CD4-positive, alpha-beta T cell treated with Interleukin-12 subunit alpha and Interleukin-12 subunit beta, for 1 hour (primary cell): ENCODE measurements at regions not wholly inside any gene's neighbourhood (a gene's known extent, or its start where the extent isn't known, plus 50 kb on each side); places are given as distances from the start of the nearest gene placed in this dataset.
"Not testable (repeated sequence)": the region's sequence is repeated elsewhere in the genome, so short reads cannot be mapped to it uniquely, and the experiment has no call there.

ENCODE experiments used
- DNase-seq: peaks from one replicate; pipeline ENCODE4 v3.0.0-alpha.2; 2020

DNA sequence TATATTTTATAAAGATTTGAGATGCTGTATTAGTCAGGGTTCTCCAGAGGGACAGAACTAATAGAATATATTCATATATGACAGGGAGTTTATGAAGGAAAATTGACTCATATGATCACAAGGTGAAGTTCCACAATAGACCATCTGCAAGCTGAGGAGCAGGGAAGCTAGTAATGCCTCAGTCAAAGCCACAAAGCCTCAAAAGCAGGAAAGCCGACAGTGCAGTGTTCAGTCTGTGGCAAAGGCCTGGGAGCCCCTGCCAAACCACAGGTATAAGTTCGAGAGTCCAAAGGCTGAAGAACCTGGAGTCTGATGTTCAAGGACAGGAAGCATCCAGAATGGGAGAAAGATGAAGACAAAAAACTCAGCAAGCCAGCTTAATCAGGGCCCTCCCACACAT, 382.2 kb downstream of the LRRC70 start:
- no peak for DNase-seq

- no peak for DNase-seq
These were observed 378.0 kb downstream of the LRRC70 start for GRCh38 chr5:62956597-62956996.

GRCh38 chr5:62954578-62954977, 376.0 kb downstream of the LRRC70 start:
- no peak for DNase-seq

DNA sequence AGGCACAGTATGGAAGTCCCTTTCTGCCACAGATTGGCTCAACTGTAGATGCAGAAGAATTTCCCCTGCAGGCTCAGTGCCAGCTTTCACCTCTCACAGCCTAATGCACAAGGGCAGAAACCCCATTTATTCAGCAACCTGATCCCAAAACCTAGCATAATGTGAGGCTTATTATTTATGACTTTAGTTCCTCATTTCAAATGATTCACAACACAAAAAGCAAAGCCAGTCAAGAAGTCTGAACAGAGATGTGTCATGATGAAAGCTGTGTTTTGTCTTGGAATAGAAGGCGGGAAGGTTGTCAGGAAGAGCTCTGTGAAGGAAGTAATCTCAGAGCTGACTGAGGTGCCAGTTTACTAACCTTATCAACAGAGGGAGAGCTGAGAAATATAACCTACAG, 369.7 kb downstream of the LRRC70 start:
- no peak for DNase-seq

DNA sequence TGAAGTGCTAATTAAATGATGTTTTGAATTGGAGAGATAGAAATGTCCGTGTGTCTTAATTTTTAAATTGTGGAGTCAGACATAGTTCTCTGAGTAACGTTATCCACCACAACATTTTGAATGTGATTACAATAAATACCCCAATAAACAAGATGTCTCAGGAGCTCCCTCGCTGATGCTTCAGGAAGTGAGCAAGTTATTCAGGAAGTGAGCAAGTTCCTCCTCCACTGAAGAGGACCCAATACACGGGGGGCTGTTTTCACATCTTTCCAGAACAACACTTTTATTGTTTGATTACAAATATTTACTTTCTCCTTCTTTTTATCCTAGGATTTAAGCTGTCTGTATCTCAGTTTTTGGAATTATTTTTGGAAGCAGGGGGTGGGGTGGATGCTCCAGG, 363.8 kb downstream of the LRRC70 start:
- DNase-seq: no peak

DNA sequence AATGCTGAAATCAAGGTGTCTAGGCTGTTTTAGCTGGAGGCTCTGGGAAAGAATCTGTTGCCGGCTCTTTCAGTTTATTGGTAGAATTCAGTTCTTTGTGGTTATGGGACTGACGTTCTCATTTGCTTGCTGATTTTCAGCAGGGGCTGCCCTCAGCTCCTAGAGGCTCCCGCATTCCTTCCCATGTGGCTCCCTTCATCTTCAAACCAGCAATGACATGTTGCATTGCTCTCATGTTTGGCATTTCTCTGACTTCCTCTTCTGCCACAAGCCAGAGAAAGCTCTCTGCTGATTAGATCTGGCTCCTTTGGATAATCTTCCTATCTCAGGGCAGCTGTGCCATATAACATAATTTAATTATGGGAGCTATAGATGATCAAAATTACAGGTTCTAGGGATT, 360.3 kb downstream of the LRRC70 start:
- no peak for DNase-seq

GRCh38 chr5:62937661-62938558, 359.3 kb downstream of the LRRC70 start:
- no peak for DNase-seq

- no peak for DNase-seq
These were observed 357.0 kb downstream of the LRRC70 start for GRCh38 chr5:62935660-62936059.

DNA sequence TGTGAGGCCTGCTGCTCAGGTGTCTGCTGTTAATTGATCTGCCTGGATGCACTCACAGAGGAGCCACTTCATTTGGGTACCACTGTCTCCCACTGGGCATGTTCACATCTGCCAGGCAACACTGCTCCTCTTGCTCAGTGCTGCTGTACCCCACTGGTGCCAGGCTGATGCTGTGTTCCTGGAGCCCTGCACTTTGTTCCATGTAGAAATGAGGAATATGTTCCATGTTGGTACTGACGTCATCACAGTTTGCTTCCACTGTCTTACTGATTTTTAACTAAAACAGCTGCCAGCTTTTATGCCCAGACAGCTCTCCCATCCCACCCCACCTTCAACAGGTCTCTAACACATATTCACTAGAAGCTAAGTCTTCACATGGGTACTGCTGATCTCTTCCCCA, 355.7 kb downstream of the LRRC70 start:
- no peak for DNase-seq

- DNase-seq: no peak
These were observed 354.6 kb downstream of the LRRC70 start for GRCh38 chr5:62933261-62933660.

DNA sequence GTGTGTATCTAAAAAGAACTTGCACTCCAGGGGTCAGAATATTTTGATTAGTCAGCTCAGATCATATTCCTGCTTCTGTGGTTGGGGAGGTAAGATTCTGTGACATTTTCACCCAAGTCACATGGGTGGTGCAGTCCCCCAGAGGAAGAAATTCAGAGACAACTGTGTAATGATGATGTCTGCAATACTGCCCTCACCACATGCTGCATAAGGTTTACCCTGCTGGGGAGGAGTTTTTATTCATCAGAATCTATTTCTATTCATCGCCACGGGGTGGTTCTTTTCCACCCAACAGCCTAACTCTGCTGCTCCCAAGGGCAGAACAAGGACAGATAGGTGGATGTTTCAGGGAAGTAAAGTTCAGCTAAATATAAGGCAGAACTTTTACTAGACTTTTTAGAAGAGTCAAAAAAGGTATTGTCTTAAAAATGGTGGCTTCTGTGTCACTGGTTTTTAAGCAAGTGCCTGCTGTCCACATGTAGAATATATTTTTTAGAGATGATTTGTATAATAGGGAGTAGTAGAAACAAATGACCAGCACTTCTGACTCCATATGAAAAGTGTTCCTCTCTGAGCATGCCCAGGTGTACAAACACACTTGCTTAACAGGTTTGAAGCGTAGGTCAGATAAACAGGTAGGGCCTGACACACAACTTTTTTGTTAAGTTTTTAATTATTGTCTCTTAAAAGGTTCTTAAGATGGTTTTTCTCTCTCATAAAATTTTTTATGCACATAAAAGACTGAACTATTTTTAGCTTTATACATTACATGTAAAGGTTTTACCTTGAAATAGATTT, 352.7 kb downstream of the LRRC70 start:
- DNase-seq: no peak

DNA sequence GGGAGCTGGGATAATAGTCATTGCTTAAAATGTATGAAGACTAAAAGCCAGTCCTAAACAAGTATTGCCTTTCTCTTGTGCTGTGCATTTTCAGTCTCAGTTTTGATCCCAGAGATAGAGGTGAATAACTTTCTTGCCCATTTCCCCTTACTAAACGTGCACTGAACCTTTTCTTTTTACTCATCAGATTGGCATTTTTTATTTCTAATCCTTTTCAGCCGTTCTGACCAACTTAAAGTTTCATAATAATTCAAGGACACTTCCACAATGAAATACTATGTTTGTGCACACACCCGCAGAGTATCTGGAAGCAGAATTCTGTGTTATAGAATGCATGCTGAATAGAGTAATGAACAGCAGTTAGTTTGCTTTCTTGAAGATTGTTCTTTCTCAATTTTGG, 343.6 kb downstream of the LRRC70 start:
- DNase-seq: no peak

DNA sequence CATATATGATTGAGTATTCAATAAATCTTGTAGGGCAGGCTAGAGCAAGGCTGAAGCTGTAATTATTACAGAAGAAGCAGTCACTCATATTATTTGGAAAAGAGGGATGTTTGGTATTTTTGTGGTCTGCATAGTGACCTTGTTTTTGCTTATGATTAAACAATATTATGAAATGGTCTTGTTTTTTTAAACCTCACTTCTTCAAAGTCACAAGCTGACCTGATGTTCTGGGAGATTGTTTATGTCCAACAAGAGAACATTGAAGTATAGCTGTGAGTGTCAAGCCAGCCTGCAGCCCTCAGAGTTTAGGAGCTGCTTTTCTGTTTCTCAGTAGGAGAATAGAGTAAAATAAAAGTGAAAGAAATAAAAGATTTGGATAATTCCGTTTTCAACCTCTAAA, 342.2 kb downstream of the LRRC70 start:
- DNase-seq: no peak

DNA sequence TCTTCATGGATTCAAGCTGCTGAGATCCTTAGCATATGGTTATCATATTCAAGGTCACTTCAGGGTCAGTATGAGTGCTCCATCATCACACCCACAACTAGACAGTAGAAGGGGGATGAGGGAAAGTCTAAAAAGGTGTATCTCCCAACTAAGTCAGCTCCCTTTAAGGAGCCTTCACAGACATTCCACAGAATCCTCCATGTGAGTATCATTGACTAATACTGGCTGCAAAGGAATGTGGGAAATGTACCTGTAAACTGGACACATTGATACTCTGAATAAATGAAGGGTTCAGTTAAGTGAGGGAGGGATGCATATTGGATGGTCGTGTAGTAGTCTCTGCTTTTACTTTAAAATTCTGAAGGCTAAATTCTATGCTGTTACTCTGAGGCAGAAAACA, 330.7 kb downstream of the LRRC70 start:
- no peak for DNase-seq

GRCh38 chr5:62902126-62902525, 323.5 kb downstream of the LRRC70 start:
- no peak for DNase-seq

DNA sequence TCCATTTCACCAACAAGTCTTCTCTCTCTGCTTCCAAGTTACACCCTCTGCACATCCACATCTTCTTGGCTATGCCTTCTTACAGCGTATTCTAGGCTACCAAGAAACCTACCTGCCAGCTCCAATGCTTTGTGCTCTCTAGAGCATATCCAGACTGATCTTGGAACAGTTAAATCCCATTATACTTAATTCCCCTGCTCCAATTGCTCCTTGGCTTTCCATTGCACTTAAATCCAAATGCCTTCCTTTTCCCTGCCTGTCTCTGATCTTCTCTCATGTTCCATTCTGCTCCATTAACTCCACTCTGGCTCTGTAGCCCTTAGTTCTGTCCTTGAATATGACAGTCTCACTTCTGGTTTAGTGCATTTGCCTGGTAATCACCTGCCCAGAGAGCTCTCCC, 322.4 kb downstream of the LRRC70 start:
- no peak for DNase-seq

DNA sequence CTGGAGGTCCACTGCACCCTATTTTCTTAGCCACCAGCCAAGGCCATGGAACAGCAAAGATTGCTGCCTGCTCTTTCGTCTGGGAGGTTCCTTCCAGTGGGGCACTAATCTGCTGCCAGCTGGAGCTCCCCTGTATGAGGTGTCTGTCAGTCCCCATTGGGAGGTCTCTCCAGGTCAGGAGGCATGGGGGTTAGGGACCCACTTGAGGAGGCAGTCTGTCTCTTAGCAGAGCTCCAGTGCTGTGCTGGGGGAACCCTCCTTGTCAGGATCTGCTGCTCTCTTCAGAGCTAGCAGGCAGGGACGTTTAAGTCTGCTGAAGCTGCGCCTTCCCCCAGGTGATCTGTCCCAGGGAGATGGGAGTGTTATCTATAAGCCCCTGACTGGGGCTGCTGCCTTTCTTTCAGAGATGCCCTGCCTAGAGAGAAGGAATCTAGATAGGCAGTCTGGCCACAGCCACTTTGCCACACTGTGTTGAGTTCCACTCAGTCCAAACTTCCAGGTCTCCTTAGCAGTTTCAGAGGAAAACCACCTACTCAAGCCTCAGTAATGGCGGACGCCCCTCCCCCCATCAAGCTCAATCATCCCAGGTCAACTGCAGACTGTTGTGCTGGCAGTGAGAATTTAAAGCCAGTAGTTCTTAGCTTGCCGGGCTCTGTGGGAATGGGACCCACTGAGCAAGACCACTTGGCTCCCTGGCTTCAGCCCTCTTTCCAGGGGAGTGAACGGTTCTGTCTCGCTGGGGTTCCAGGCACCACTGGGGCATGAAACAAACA, 317.7 kb downstream of the LRRC70 start:
- DNase-seq: no peak

- no peak for DNase-seq
These were observed 308.1 kb downstream of the LRRC70 start for GRCh38 chr5:62886603-62887315.

- not testable (repeated sequence) for DNase-seq
These were observed 258.7 kb downstream of the LRRC70 start for GRCh38 chr5:62837330-62837729.

- DNase-seq: no peak
These were observed 251.0 kb downstream of the LRRC70 start for GRCh38 chr5:62829604-62829986.

- no peak for DNase-seq
These were observed 250.4 kb downstream of the LRRC70 start for GRCh38 chr5:62828742-62829603.
